Loucy (cell line): ENCODE measurements at regions not wholly inside any gene's neighbourhood (a gene's known extent, or its start where the extent isn't known, plus 50 kb on each side); places are given as distances from the start of the nearest gene placed in this dataset.

ENCODE experiments used
- H2AFZ ChIP-seq: fragments of 200-600 bp; sonication (generic); 2 replicates; pipeline ENCODE4 v1.6.0; 2016; ENCODE audit warnings: antibody characterized with exemption, mild to moderate bottlenecking, low read length, moderate library complexity
- H3F3A ChIP-seq: fragments of 200-600 bp; 2 replicates; pipeline ENCODE4 v1.6.0; 2016; ENCODE audit warnings: antibody characterized with exemption, low read depth, mild to moderate bottlenecking
- H3K27me3 ChIP-seq: fragments of 200-600 bp; sonication (generic); 2 replicates; pipeline ENCODE4 v1.6.1; 2014; ENCODE audit warnings: low read length, mild to moderate bottlenecking; ENCODE audit not compliant: insufficient read depth, poor library complexity, severe bottlenecking
- H3K36me3 ChIP-seq: fragments of 200-600 bp; sonication (generic); 2 replicates; pipeline ENCODE4 v1.6.1; 2016; ENCODE audit warnings: low read length; ENCODE audit not compliant: insufficient read depth
- H3K4me1 ChIP-seq: fragments of 200-600 bp; sonication (generic); 2 replicates; pipeline ENCODE4 v1.5.1; 2014; ENCODE audit warnings: low read length, mild to moderate bottlenecking; ENCODE audit not compliant: insufficient read depth, poor library complexity, severe bottlenecking
- H3K4me2 ChIP-seq: fragments of 200-600 bp; sonication (generic); 2 replicates; pipeline ENCODE4 v1.6.0; 2014; ENCODE audit warnings: antibody characterized with exemption, low read length, low read depth, mild to moderate bottlenecking; ENCODE audit not compliant: poor library complexity, severe bottlenecking
- H3K4me3 ChIP-seq: fragments of 200-600 bp; sonication (generic); 2 replicates; pipeline ENCODE4 v1.5.1; 2014; ENCODE audit warnings: low read length, mild to moderate bottlenecking, mixed read lengths; ENCODE audit not compliant: poor library complexity, severe bottlenecking
- H3K79me2 ChIP-seq: fragments of 200-600 bp; sonication (generic); 2 replicates; pipeline ENCODE4 v1.6.1; 2014; ENCODE audit warnings: low read length; ENCODE audit not compliant: insufficient read depth
- H3K9ac ChIP-seq: fragments of 200-600 bp; sonication (generic); 2 replicates; pipeline ENCODE4 v1.6.0; 2014; ENCODE audit warnings: mild to moderate bottlenecking, low read depth, low read length, moderate library complexity; ENCODE audit not compliant: poor library complexity, severe bottlenecking
- H3K9me2 ChIP-seq: fragments of 200-600 bp; sonication (generic); replicated peaks from 2 replicates; pipeline ENCODE4 v1.6.1; 2016; ENCODE audit warnings: low read depth, low read length, mixed read lengths
- H3K9me3 ChIP-seq: fragments of 200-600 bp; sonication (generic); 2 replicates; pipeline ENCODE4 v1.6.1; 2014; ENCODE audit warnings: mild to moderate bottlenecking, antibody characterized with exemption, low read length, low read depth; ENCODE audit not compliant: insufficient read depth
- H4K20me1 ChIP-seq: fragments of 200-600 bp; sonication (generic); 2 replicates; pipeline ENCODE4 v1.6.0; 2014; ENCODE audit warnings: antibody characterized with exemption, low read length, mild to moderate bottlenecking; ENCODE audit not compliant: insufficient read depth, poor library complexity, severe bottlenecking
- EZH2phosphoT487 ChIP-seq: fragments of 200-600 bp; IDR thresholded peaks from 2 replicates; pipeline ENCODE4 v1.6.1; 2018; ENCODE audit warnings: antibody characterized with exemption, mild to moderate bottlenecking, moderate library complexity, borderline replicate concordance
- TF ChIP-seq, protein P1 (sequence below): fragments of 200-600 bp; sonication (generic); conservative IDR thresholded peaks from 2 replicates; pipeline ENCODE4 v1.5.1; 2014; ENCODE audit warnings: mild to moderate bottlenecking, antibody characterized with exemption, low read length

DNA sequence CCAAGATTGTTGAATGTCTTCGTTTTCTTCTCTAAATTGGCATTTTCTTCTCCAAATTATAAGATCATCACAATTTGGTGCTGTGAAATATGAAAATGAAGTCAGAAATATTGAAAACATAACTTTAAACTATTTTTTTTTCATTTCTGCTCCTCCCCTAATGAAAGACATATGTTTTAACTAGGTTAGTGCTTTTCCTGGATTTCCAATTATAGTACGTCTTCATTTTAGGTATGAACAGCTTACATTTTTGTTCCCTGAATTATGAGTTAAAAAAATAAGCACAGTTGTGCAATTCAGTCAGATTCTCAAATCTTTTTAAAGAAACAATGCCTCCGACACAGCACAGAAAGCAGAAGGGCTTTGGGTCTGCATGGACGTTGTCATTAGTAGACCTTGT is 83.5 kb upstream of the CFAP20DC start:
- no peaks in the 10 kb centered on the region for H3K36me3 ChIP-seq
- no peak overlapping the region for H3K4me3 ChIP-seq
- no peaks in the 10 kb centered on the region for H3K79me2 ChIP-seq
- H3F3A ChIP-seq = no peaks in the 10 kb centered on the region
- no peaks in the 10 kb centered on the region for H3K9me3 ChIP-seq
- H3K9me2 ChIP-seq = no peaks in the 10 kb centered on the region
- H3K4me1 ChIP-seq = peaks cover 4% of the 10 kb centered on the region
- H3K4me2 ChIP-seq = no peak overlapping the region
- H4K20me1 ChIP-seq = no peaks in the 10 kb centered on the region
- H3K27me3 ChIP-seq = no peaks in the 10 kb centered on the region
- H3K9ac ChIP-seq = no peak overlapping the region
- TF ChIP-seq, protein P1, sequence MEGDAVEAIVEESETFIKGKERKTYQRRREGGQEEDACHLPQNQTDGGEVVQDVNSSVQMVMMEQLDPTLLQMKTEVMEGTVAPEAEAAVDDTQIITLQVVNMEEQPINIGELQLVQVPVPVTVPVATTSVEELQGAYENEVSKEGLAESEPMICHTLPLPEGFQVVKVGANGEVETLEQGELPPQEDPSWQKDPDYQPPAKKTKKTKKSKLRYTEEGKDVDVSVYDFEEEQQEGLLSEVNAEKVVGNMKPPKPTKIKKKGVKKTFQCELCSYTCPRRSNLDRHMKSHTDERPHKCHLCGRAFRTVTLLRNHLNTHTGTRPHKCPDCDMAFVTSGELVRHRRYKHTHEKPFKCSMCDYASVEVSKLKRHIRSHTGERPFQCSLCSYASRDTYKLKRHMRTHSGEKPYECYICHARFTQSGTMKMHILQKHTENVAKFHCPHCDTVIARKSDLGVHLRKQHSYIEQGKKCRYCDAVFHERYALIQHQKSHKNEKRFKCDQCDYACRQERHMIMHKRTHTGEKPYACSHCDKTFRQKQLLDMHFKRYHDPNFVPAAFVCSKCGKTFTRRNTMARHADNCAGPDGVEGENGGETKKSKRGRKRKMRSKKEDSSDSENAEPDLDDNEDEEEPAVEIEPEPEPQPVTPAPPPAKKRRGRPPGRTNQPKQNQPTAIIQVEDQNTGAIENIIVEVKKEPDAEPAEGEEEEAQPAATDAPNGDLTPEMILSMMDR = no peak
- no peak for TF ChIP-seq EZH2phosphoT487
- no peak overlapping the region for H2AFZ ChIP-seq

DNA sequence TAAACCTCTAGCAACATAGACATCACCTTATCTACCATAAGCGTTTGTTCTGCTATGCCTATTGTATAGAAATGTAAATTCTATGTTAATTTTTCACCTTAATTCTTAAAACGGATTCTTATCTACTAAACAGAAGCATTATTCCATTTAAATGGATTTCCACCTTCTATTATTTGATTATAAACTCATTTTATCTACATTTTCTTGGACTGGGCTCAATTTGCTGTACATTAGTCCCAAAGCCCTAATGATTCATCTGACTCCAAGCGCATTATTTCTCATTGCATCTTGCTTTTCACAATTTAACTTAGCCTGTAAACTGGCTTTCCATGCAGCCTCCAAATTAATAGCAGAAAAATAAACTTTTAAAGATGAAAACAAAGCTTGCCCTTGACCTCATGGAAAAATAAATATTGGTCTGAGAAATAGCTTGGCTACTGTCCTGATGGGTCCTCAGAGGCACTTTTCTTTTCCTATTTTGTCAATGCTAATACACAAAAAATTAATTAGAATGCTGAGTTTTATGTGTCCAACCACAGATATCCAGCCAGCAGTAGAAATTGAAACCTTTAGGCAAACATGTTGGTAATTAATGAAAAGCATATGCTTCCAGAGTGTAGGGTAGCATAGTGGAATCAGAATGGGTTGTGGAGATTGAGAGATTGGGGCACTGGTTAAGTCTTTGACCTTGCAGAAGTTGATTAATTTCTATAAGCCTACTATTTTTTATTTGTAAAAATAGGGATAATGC is 81.4 kb upstream of the CFAP20DC start:
- H3K4me2 ChIP-seq = no peak overlapping the region
- H3K36me3 ChIP-seq = no peaks in the 10 kb centered on the region
- H3K4me3 ChIP-seq = no peak overlapping the region
- H3F3A ChIP-seq = no peaks in the 10 kb centered on the region
- no peaks in the 10 kb centered on the region for H3K9me3 ChIP-seq
- peaks cover 4% of the 10 kb centered on the region for H3K4me1 ChIP-seq
- no peaks in the 10 kb centered on the region for H4K20me1 ChIP-seq
- no peaks in the 10 kb centered on the region for H3K9me2 ChIP-seq
- no peaks in the 10 kb centered on the region for H3K79me2 ChIP-seq
- no peak overlapping the region for H3K9ac ChIP-seq
- TF ChIP-seq EZH2phosphoT487 = no peak
- TF ChIP-seq, protein P1 = no peak
- no peak overlapping the region for H2AFZ ChIP-seq
- no peaks in the 10 kb centered on the region for H3K27me3 ChIP-seq

DNA sequence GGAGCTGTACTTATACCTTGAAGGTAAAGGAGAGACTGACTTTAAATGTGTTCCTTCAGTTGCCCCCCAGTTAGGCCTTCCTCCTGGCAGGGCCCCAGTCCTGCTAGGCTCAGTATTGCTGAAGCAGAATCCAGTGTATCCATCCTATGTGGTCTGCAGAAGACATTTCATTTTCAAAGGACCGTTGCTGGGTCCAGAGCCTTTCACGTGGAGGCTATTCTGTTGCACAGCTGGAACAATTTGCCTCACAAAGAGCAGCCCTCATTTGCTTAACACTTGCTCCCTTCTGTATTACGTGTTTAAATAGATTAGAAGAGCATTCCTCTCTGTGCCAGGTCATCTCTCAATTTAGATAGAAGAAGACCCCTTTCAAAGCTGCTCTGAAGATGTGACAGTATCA is 78.9 kb upstream of the CFAP20DC start:
- H4K20me1 ChIP-seq = no peaks in the 10 kb centered on the region
- TF ChIP-seq, protein P1 = no peak
- TF ChIP-seq EZH2phosphoT487 = no peak
- no peaks in the 10 kb centered on the region for H3F3A ChIP-seq
- no peaks in the 10 kb centered on the region for H3K36me3 ChIP-seq
- H3K9me3 ChIP-seq = no peaks in the 10 kb centered on the region
- H3K9ac ChIP-seq = no peak overlapping the region
- H3K4me3 ChIP-seq = no peak overlapping the region
- H3K79me2 ChIP-seq = no peaks in the 10 kb centered on the region
- H3K4me1 ChIP-seq = no peaks in the 10 kb centered on the region
- H3K27me3 ChIP-seq = no peaks in the 10 kb centered on the region
- H3K4me2 ChIP-seq = no peak overlapping the region
- H3K9me2 ChIP-seq = no peaks in the 10 kb centered on the region
- no peak overlapping the region for H2AFZ ChIP-seq
